ENCODE measurements at regions not wholly inside any gene's neighbourhood (a gene's known extent, or its start where the extent isn't known, plus 50 kb on each side); places are given as distances from the start of the nearest gene placed in this dataset.

DNA sequence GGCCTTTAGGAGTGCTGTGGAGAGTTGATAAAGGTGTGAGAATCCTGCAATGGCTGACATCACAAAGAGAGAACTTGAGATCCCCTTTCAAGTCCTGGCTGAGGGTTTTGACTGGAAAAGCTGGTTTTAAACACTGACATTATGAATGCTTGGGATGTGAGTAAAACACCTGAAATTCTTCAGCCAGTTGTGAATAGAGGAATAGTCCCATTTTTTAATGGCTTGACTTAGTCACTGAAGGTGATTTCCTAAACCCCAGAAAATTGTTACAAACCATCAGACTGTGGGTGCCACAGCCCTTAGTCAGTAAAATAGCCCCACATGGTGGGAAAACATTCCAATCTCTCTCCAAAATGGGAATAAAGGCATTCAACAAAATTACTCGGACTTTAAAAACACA, 107.7 kb upstream of the LMO4 start:
- POLR2A ChIA-PET: no interaction called here
- intact Hi-C loops (cut with micrococcal nuclease): no loop called here
- Histone ChIP-seq H3K36me3 (ENCODE audit: control insufficient read depth, insufficient read depth, low read length) (no peaks in the 10 kb centered on the region), H3K9me1 (ENCODE audit: control insufficient read depth, insufficient read depth, low read length) (no peaks in the 10 kb centered on the region), H3K9me3 (replicated peaks; ENCODE audit: control insufficient read depth, insufficient read depth, low read depth, low read length) (no peaks in the 10 kb centered on the region), H3K4me3 (no peak overlapping the region), H4K20me1 (replicated peaks; ENCODE audit: control insufficient read depth, insufficient read depth, low read length) (no peaks in the 10 kb centered on the region), H3K27me3 (ENCODE audit: control insufficient read depth in 2 of 2, insufficient read depth in 2 of 2, low read length in 2 of 2) (no peaks in the 10 kb centered on the region), H3K79me2 (ENCODE audit: control insufficient read depth, insufficient read depth, low read length) (no peaks in the 10 kb centered on the region), H3K4me2 (ENCODE audit: insufficient read depth, low read length) (no peak overlapping the region), H3K27ac (ENCODE audit: extremely low read depth, low read depth, low read length) (no peak overlapping the region), H3K4me1 (replicated peaks in 1 of 2; ENCODE audit: control insufficient read depth in 2 of 2, insufficient read depth in 2 of 2, low read length in 2 of 2) (no peaks in the 10 kb centered on the region), H3K9ac (ENCODE audit: insufficient read depth in 1 of 2, low read depth in 2 of 2, low read length in 2 of 2) (no peak overlapping the region), H2AFZ (ENCODE audit: low read depth, low read length) (no peak overlapping the region)
- in situ Hi-C loops (cut with MboI): no loop called here
- 0% methylated on average over 1 of the region's 1 CpG for WGBS (ENCODE audit: insufficient coverage, low coverage, missing lambda C conversion rate)
- no peak for DNase-seq (ENCODE audit: extremely low read depth in 1 of 4, low spot score in 3 of 4)
- no peak for FAIRE-seq
- ATAC-seq: no peak
- TF ChIP-seq FIP1L1 (IDR thresholded peaks at IDR 0.05; ENCODE audit: low read depth, low read length, poor library complexity, severe bottlenecking): no peak
- BruUV-seq (replicated peaks): no TSS peak
- CTCF ChIA-PET (ENCODE audit: low intra/inter-chr PET ratio): no interaction called here

GRCh38 chr1:87224201-87224600, 104.5 kb upstream of the LMO4 start:
- Histone ChIP-seq H3K9me3 (replicated peaks; ENCODE audit: control insufficient read depth, insufficient read depth, low read depth, low read length) (no peaks in the 10 kb centered on the region), H3K79me2 (ENCODE audit: control insufficient read depth, insufficient read depth, low read length) (no peaks in the 10 kb centered on the region), H3K27me3 (ENCODE audit: control insufficient read depth in 2 of 2, insufficient read depth in 2 of 2, low read length in 2 of 2) (no peaks in the 10 kb centered on the region), H3K4me1 (replicated peaks in 1 of 2; ENCODE audit: control insufficient read depth in 2 of 2, insufficient read depth in 2 of 2, low read length in 2 of 2) (no peaks in the 10 kb centered on the region), H4K20me1 (replicated peaks; ENCODE audit: control insufficient read depth, insufficient read depth, low read length) (no peaks in the 10 kb centered on the region), H2AFZ (ENCODE audit: low read depth, low read length) (no peak overlapping the region), H3K36me3 (ENCODE audit: control insufficient read depth, insufficient read depth, low read length) (no peaks in the 10 kb centered on the region), H3K9ac (ENCODE audit: insufficient read depth in 1 of 2, low read depth in 2 of 2, low read length in 2 of 2) (no peak overlapping the region), H3K4me2 (ENCODE audit: insufficient read depth, low read length) (no peak overlapping the region), H3K4me3 (no peak overlapping the region), H3K27ac (ENCODE audit: extremely low read depth, low read depth, low read length) (no peak overlapping the region), H3K9me1 (ENCODE audit: control insufficient read depth, insufficient read depth, low read length) (no peaks in the 10 kb centered on the region)
- FAIRE-seq (no peak), DNase-seq (ENCODE audit: extremely low read depth in 1 of 4, low spot score in 3 of 4) (no peak), ATAC-seq (no peak)
- ChIA-PET POLR2A (no interaction called here), CTCF (ENCODE audit: low intra/inter-chr PET ratio) (no interaction called here)
- in situ Hi-C loops (cut with MboI) (no loop called here), intact Hi-C loops (cut with micrococcal nuclease) (no loop called here)
- TF ChIP-seq CBFA2T3 (IDR thresholded peaks at IDR 0.05): no peak
- 0 out of 2 replicates have a peak, but pooled peaks have one; percentile 28 for TF ChIP-seq FOSL1 (tag; conservative IDR thresholded peaks at IDR 0.05)
- TF ChIP-seq HMBOX1 (IDR thresholded peaks at IDR 0.05): peak; percentile 14; the same call in 1 of the 2 replicates
- no peak for TF ChIP-seq SAFB2 (IDR thresholded peaks at IDR 0.05; ENCODE audit: borderline replicate concordance, low read depth, low read length, severe bottlenecking)
- TF ChIP-seq ZNF217 (CRISPR knock-in tag; IDR thresholded peaks at IDR 0.05): no peak
- no peak for TF ChIP-seq FOXM1 (IDR thresholded peaks at IDR 0.05; ENCODE audit: low read depth)
- no peak for TF ChIP-seq FOXM1 (CRISPR knock-in tag; IDR thresholded peaks at IDR 0.05; ENCODE audit: low read depth)
- no peak for TF ChIP-seq ZNF444 (CRISPR knock-in tag; IDR thresholded peaks at IDR 0.05)
- 0% methylated on average over 2 of the region's 2 CpGs for WGBS (ENCODE audit: insufficient coverage, low coverage, missing lambda C conversion rate)
- no TSS peak for BruUV-seq (replicated peaks)
